B cell (primary cell): ENCODE measurements at regions not wholly inside any gene's neighbourhood (a gene's known extent, or its start where the extent isn't known, plus 50 kb on each side); places are given as distances from the start of the nearest gene placed in this dataset.

Source experiments
- ATAC-seq: fragments of 200-7000 bp; cut with Tn5 transposase; one replicate; pipeline ENCODE4 v1.10.0; 2021; ENCODE audit warnings: low read depth, mild to moderate bottlenecking, moderate number of reproducible peaks, moderate library complexity
- CTCF ChIA-PET: fragments of 350-600 bp; sonication (Branson Sonifier 250); formaldehyde crosslinking; loops from one replicate; lab custom pipeline; 2021; ENCODE audit warnings: antibody characterized with exemption, inconsistent platforms; lab: Charles Lee
- POLR2A ChIA-PET: fragments of 350-600 bp; sonication (Branson Sonifier 250); formaldehyde crosslinking; loops from one replicate; lab custom pipeline; 2021; ENCODE audit warnings: antibody characterized with exemption; lab: Charles Lee
- DNase-seq: peaks from one replicate; pipeline ENCODE4 v3.0.0; 2013
- H2AFZ ChIP-seq: 2 replicates; pipeline ENCODE4 v1.6.1; 2012; ENCODE audit warnings: mild to moderate bottlenecking, low read depth, low read length; ENCODE audit not compliant: insufficient read depth, poor library complexity, severe bottlenecking
- H3K27ac ChIP-seq, 2 donors: 1 replicate in 1 of 2; 2 replicates in 1 of 2; pipeline ENCODE4 v1.5.1; 2012 to 2013; ENCODE audit warnings: low read length in 2 of 2, mild to moderate bottlenecking in 2 of 2, moderate library complexity in 1 of 2
- H3K27me3 ChIP-seq, 4 experiments: fragments of 200-600 bp in 1 of 4; sonication (generic) in 1 of 4; replicated peaks in 1 of 4; 1 replicate in 2 of 4; 2 replicates in 2 of 4; pipeline versions ENCODE4 v1.6.1 to v1.7.0; 2013 to 2016; ENCODE audit warnings: low read length in 3 of 4, mild to moderate bottlenecking in 2 of 4, mixed read lengths in 1 of 4, moderate library complexity in 1 of 4; ENCODE audit not compliant: insufficient read depth in 4 of 4, control insufficient read depth in 3 of 4; ENCODE audit errors: control extremely low read depth in 1 of 4
- H3K36me3 ChIP-seq, 2 experiments: replicated peaks in 1 of 2; 1 replicate in 1 of 2; 2 replicates in 1 of 2; pipeline versions ENCODE4 v1.6.1 to v1.7.1; 2013; ENCODE audit warnings: low read length in 1 of 2; ENCODE audit not compliant: insufficient read depth in 2 of 2, control insufficient read depth in 1 of 2; ENCODE audit errors: control extremely low read depth in 1 of 2, extremely low read depth in 1 of 2
- H3K4me1 ChIP-seq, 2 donors: fragments of 200-600 bp in 1 of 2; sonication (generic) in 1 of 2; 1 replicate in 1 of 2; 2 replicates in 1 of 2; pipeline versions ENCODE4 v1.5.1 to v1.6.1; 2013 to 2017; ENCODE audit warnings: low read length in 2 of 2; ENCODE audit not compliant: control insufficient read depth in 2 of 2, insufficient read depth in 2 of 2
- H3K4me2 ChIP-seq: replicated peaks from 2 replicates; pipeline ENCODE3; 2012; ENCODE audit warnings: mild to moderate bottlenecking, low read depth, low read length; ENCODE audit not compliant: poor library complexity, severe bottlenecking
- H3K4me3 ChIP-seq, 5 experiments: fragments of 200-600 bp in 1 of 5; sonication (generic) in 1 of 5; 1 replicate in 3 of 5; 2 replicates in 2 of 5; pipeline versions ENCODE4 v1.5.1 to v1.7.0; 2011 to 2016; ENCODE audit warnings: low read length in 4 of 5, mild to moderate bottlenecking in 4 of 5, low read depth in 2 of 5, control low read depth in 1 of 5, moderate library complexity in 1 of 5; ENCODE audit not compliant: insufficient read depth in 1 of 5; ENCODE audit errors: control extremely low read depth in 1 of 5, extremely low read depth in 1 of 5
- H3K79me2 ChIP-seq: fragments of 200-600 bp; sonication (generic); one replicate; pipeline ENCODE4 v1.6.0; 2016; ENCODE audit warnings: low read length; ENCODE audit not compliant: control insufficient read depth, insufficient read depth
- H3K9ac ChIP-seq: fragments of 200-600 bp; sonication (generic); 2 replicates; pipeline ENCODE4 v1.6.1; 2017; ENCODE audit warnings: mild to moderate bottlenecking, low read length, moderate library complexity
- H3K9me3 ChIP-seq, 3 donors: one replicate each; pipeline versions ENCODE4 v1.6.1 to v1.7.1; 2013; ENCODE audit warnings: low read length in 2 of 3; ENCODE audit not compliant: control insufficient read depth in 2 of 3, insufficient read depth in 1 of 3; ENCODE audit errors: control extremely low read depth in 1 of 3
- H4K20me1 ChIP-seq: 2 replicates; pipeline ENCODE4 v1.6.0; 2012; ENCODE audit warnings: mild to moderate bottlenecking, low read length; ENCODE audit not compliant: insufficient read depth, control insufficient read depth, poor library complexity, severe bottlenecking
- H3K27ac Mint-ChIP-seq: one replicate; pipeline ENCODE4 v1.8.0; 2021; ENCODE audit warnings: mixed read lengths
- H3K27me3 Mint-ChIP-seq: one replicate; pipeline ENCODE4 v1.8.0; 2021; ENCODE audit warnings: mixed read lengths
- H3K4me1 Mint-ChIP-seq: one replicate; pipeline ENCODE4 v1.8.0; 2021; ENCODE audit warnings: mixed read lengths
- H3K4me3 Mint-ChIP-seq: one replicate; pipeline ENCODE4 v1.8.0; 2021; ENCODE audit warnings: mixed read lengths
- H3K9me3 Mint-ChIP-seq: one replicate; pipeline ENCODE4 v1.8.0; 2022; ENCODE audit warnings: mixed read lengths; ENCODE audit not compliant: insufficient read depth
- EZH2 ChIP-seq: IDR thresholded peaks from 2 replicates; pipeline ENCODE4 v1.6.1; 2012; ENCODE audit warnings: borderline replicate concordance, low read depth, mild to moderate bottlenecking, moderate library complexity, low read length; ENCODE audit not compliant: insufficient read depth, poor library complexity, severe bottlenecking
- WGBS: methylation state at CpG from one replicate; pipeline ENCODE4 v1.1.5; 2013; ENCODE audit warnings: missing lambda C conversion rate; ENCODE audit not compliant: insufficient coverage; 5-methylcytosine and 5-hydroxymethylcytosine counted together
- intact Hi-C: fragments of 100-400 bp; cut with micrococcal nuclease; formaldehyde crosslinking; loops from one replicate; pipeline ENCODE4 v1.10.0; 2022
- TF ChIP-seq, protein P1 (sequence below): fragments of 200-600 bp; IDR thresholded peaks from one replicate; pipeline ENCODE4 v1.8.0; 2022; ENCODE audit warnings: antibody characterized with exemption, mild to moderate bottlenecking

DNA sequence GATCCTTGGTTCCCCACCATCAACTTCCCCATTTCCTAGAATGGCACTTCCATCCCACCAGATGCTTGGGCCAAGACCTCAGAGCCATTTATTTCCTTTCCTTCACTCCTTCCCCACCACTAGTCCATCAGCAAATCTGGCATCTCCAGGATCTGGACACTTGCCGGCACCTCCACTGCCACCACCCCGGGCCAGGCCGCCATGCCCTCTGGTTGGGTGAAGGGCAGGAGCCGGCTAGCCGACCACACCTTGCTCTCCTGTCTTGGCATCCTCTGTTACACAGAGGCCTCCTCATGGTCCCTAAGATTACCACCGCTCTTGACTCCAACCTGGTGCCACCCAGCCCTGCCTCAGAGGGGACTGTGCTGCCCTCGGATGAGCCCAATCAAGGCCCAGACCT, 104.5 kb downstream of the RMI2 start:
- Histone ChIP-seq H3K27me3 (no peaks in the 10 kb centered on the region), H3K36me3 (no peaks in the 10 kb centered on the region), H3K79me2 (no peaks in the 10 kb centered on the region), H3K9me3 (no peaks in the 10 kb centered on the region), H2AFZ (no peak overlapping the region), H4K20me1 (no peaks in the 10 kb centered on the region), H3K27ac (no peak overlapping the region), H3K4me1 (no peaks in the 10 kb centered on the region), H3K4me2 (no peak overlapping the region), H3K9ac (no peak overlapping the region), H3K4me3 (no peak overlapping the region)
- H3K4me3 Mint-ChIP-seq: no peak overlapping the region
- no peaks in the 10 kb centered on the region for H3K4me1 Mint-ChIP-seq
- intact Hi-C loops: no loop called here
- ATAC-seq (no peak), DNase-seq (no peak)
- no peak overlapping the region for H3K27ac Mint-ChIP-seq
- CTCF ChIA-PET: no interaction called here
- peaks cover 2% of the 10 kb centered on the region for H3K9me3 Mint-ChIP-seq
- H3K27me3 Mint-ChIP-seq: no peaks in the 10 kb centered on the region
- POLR2A ChIA-PET: no interaction called here
- no peak for TF ChIP-seq EZH2
- TF ChIP-seq, protein P1, sequence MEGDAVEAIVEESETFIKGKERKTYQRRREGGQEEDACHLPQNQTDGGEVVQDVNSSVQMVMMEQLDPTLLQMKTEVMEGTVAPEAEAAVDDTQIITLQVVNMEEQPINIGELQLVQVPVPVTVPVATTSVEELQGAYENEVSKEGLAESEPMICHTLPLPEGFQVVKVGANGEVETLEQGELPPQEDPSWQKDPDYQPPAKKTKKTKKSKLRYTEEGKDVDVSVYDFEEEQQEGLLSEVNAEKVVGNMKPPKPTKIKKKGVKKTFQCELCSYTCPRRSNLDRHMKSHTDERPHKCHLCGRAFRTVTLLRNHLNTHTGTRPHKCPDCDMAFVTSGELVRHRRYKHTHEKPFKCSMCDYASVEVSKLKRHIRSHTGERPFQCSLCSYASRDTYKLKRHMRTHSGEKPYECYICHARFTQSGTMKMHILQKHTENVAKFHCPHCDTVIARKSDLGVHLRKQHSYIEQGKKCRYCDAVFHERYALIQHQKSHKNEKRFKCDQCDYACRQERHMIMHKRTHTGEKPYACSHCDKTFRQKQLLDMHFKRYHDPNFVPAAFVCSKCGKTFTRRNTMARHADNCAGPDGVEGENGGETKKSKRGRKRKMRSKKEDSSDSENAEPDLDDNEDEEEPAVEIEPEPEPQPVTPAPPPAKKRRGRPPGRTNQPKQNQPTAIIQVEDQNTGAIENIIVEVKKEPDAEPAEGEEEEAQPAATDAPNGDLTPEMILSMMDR: no peak
- 96% methylated on average over 7 of the region's 7 CpGs for WGBS

DNA sequence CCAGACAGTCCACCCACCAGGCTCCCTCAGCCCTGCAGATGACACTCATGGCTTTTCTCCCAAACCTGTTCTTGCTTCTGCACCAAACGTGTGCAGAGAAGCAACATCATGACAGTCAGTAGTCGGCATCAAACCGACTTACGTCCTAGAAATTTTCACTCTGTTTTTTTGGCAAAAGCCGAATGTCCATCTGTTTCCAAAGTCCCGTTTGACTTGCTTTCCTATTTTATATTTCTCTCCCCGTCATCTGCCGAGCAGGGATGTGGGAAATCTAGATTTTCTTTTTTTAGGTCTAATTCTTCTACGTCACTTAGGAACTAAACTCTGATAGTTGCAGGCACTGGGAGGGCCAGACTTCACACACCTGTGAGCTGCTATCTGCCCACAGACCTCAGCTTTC, 104.9 kb downstream of the RMI2 start:
- Histone ChIP-seq H3K9ac (no peak overlapping the region), H3K79me2 (no peaks in the 10 kb centered on the region), H3K36me3 (no peaks in the 10 kb centered on the region), H2AFZ (no peak overlapping the region), H3K27me3 (no peaks in the 10 kb centered on the region), H3K27ac (no peak overlapping the region), H3K4me3 (no peak overlapping the region), H3K9me3 (no peaks in the 10 kb centered on the region), H4K20me1 (no peaks in the 10 kb centered on the region), H3K4me1 (no peaks in the 10 kb centered on the region), H3K4me2 (no peak overlapping the region)
- ChIA-PET POLR2A (no interaction called here), CTCF (no interaction called here)
- H3K27ac Mint-ChIP-seq: no peak overlapping the region
- ATAC-seq (no peak), DNase-seq (no peak)
- H3K4me3 Mint-ChIP-seq: no peak overlapping the region
- no peaks in the 10 kb centered on the region for H3K4me1 Mint-ChIP-seq
- H3K9me3 Mint-ChIP-seq: peaks cover 2% of the 10 kb centered on the region
- no peaks in the 10 kb centered on the region for H3K27me3 Mint-ChIP-seq
- intact Hi-C loops: no loop called here
- WGBS: 94% methylated on average over 6 of the region's 9 CpGs
- TF ChIP-seq, protein P1: no peak
- TF ChIP-seq EZH2: no peak
